Uterus (tissue), 2 donors: ENCODE measurements at regions not wholly inside any gene's neighbourhood (a gene's known extent, or its start where the extent isn't known, plus 50 kb on each side); places are given as distances from the start of the nearest gene placed in this dataset.

Experiments
- POLR2A ChIP-seq, 2 donors: fragments of 450-650 bp; IDR thresholded peaks; one replicate each; pipeline ENCODE4 v1.6.1; 2016; ENCODE audit warnings: antibody characterized with exemption in 2 of 2, mild to moderate bottlenecking in 1 of 2, moderate library complexity in 1 of 2
- TF ChIP-seq, protein P1 (sequence below), 4 experiments: fragments of 200-600 bp in 2 of 4; fragments of 450-650 bp in 2 of 4; sonication (generic) in 2 of 4; IDR thresholded peaks; one replicate each; pipeline ENCODE4 v1.5.1; 2016 to 2019; ENCODE audit warnings: antibody characterized with exemption in 4 of 4, mild to moderate bottlenecking in 2 of 4, moderate library complexity in 1 of 4

GRCh38 chr5:144538845-144539244, 368.2 kb downstream of the KCTD16 start:
- TF ChIP-seq, protein P1, sequence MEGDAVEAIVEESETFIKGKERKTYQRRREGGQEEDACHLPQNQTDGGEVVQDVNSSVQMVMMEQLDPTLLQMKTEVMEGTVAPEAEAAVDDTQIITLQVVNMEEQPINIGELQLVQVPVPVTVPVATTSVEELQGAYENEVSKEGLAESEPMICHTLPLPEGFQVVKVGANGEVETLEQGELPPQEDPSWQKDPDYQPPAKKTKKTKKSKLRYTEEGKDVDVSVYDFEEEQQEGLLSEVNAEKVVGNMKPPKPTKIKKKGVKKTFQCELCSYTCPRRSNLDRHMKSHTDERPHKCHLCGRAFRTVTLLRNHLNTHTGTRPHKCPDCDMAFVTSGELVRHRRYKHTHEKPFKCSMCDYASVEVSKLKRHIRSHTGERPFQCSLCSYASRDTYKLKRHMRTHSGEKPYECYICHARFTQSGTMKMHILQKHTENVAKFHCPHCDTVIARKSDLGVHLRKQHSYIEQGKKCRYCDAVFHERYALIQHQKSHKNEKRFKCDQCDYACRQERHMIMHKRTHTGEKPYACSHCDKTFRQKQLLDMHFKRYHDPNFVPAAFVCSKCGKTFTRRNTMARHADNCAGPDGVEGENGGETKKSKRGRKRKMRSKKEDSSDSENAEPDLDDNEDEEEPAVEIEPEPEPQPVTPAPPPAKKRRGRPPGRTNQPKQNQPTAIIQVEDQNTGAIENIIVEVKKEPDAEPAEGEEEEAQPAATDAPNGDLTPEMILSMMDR (IDR thresholded peaks at IDR 0.05): no peak
- no peak for TF ChIP-seq POLR2A (IDR thresholded peaks at IDR 0.05)
